Trophoblast cell (in vitro differentiated cells and primary cell): ENCODE measurements at regions not wholly inside any gene's neighbourhood (a gene's known extent, or its start where the extent isn't known, plus 50 kb on each side); places are given as distances from the start of the nearest gene placed in this dataset.

ENCODE experiments used
- DNase-seq, 2 donors: peaks; one replicate each; pipeline ENCODE4 v3.0.0-alpha.2; 2016
- H2AFZ ChIP-seq: 2 replicates; pipeline ENCODE4 v1.6.1; 2013; ENCODE audit warnings: low read length, moderate library complexity, mild to moderate bottlenecking; ENCODE audit not compliant: insufficient read depth, poor library complexity
- H2AK5ac ChIP-seq: 2 replicates; pipeline ENCODE4 v1.6.1; 2013; ENCODE audit warnings: mild to moderate bottlenecking, low read length
- H2BK120ac ChIP-seq: 2 replicates; pipeline ENCODE4 v1.6.1; 2013; ENCODE audit warnings: low read length, mild to moderate bottlenecking, moderate library complexity; ENCODE audit not compliant: insufficient read depth, poor library complexity
- H2BK12ac ChIP-seq: 2 replicates; pipeline ENCODE4 v1.6.1; 2013; ENCODE audit warnings: mild to moderate bottlenecking, low read length, moderate library complexity
- H2BK5ac ChIP-seq: 2 replicates; pipeline ENCODE4 v1.6.1; 2013; ENCODE audit warnings: low read length, low read depth, moderate library complexity, mild to moderate bottlenecking; ENCODE audit not compliant: poor library complexity
- H3K14ac ChIP-seq: 2 replicates; pipeline ENCODE4 v1.6.1; 2013; ENCODE audit warnings: mild to moderate bottlenecking, low read length
- H3K18ac ChIP-seq: 2 replicates; pipeline ENCODE4 v1.6.1; 2013; ENCODE audit warnings: mild to moderate bottlenecking, low read length
- H3K23ac ChIP-seq: 2 replicates; pipeline ENCODE4 v1.6.1; 2013; ENCODE audit warnings: low read length
- H3K27ac ChIP-seq: 2 replicates; pipeline ENCODE4 v1.5.1; 2013; ENCODE audit warnings: low read depth, mild to moderate bottlenecking, inconsistent platforms, low read length, moderate library complexity
- H3K27me3 ChIP-seq: 2 replicates; pipeline ENCODE4 v1.6.1; 2013; ENCODE audit warnings: inconsistent platforms, mild to moderate bottlenecking, low read length, moderate library complexity; ENCODE audit not compliant: insufficient read depth
- H3K36me3 ChIP-seq, 2 experiments: 1 replicate in 1 of 2; 2 replicates in 1 of 2; pipeline ENCODE4 v1.6.1; 2013; ENCODE audit warnings: low read length in 2 of 2, mild to moderate bottlenecking in 2 of 2, moderate library complexity in 1 of 2; ENCODE audit not compliant: insufficient read depth in 2 of 2, control insufficient read depth in 1 of 2
- H3K4ac ChIP-seq: 2 replicates; pipeline ENCODE4 v1.6.1; 2013; ENCODE audit warnings: low read depth, mild to moderate bottlenecking, low read length, moderate library complexity
- H3K4me1 ChIP-seq, 2 experiments: 1 replicate in 1 of 2; 2 replicates in 1 of 2; pipeline ENCODE4 v1.6.1; 2013; ENCODE audit warnings: low read length in 2 of 2, mild to moderate bottlenecking in 2 of 2, moderate library complexity in 1 of 2; ENCODE audit not compliant: insufficient read depth in 2 of 2, control insufficient read depth in 1 of 2
- H3K4me2 ChIP-seq: 2 replicates; pipeline ENCODE4 v1.6.1; 2013; ENCODE audit warnings: inconsistent platforms, mild to moderate bottlenecking, low read length, moderate library complexity
- H3K4me3 ChIP-seq: 2 replicates; pipeline ENCODE4 v1.5.1; 2013; ENCODE audit warnings: mild to moderate bottlenecking, low read depth, low read length, inconsistent platforms
- H3K79me1 ChIP-seq: one replicate; pipeline ENCODE4 v1.6.1; 2013; ENCODE audit warnings: low read length
- H3K79me2 ChIP-seq: 2 replicates; pipeline ENCODE4 v1.6.1; 2013; ENCODE audit warnings: low read length, mild to moderate bottlenecking; ENCODE audit not compliant: control insufficient read depth, insufficient read depth, poor library complexity
- H3K9ac ChIP-seq: 2 replicates; pipeline ENCODE4 v1.6.1; 2013; ENCODE audit warnings: mild to moderate bottlenecking, low read length
- H3K9me3 ChIP-seq: 2 replicates; pipeline ENCODE4 v1.6.1; 2013; ENCODE audit warnings: low read depth, mild to moderate bottlenecking, control low read depth, inconsistent platforms, low read length; ENCODE audit not compliant: insufficient read depth
- H4K12ac ChIP-seq: 2 replicates; pipeline ENCODE4 v1.6.1; 2013; ENCODE audit warnings: low read depth, mild to moderate bottlenecking, low read length, moderate library complexity
- H4K8ac ChIP-seq: 2 replicates; pipeline ENCODE4 v1.6.1; 2013; ENCODE audit warnings: low read depth, mild to moderate bottlenecking, low read length, moderate library complexity
- H4K91ac ChIP-seq: one replicate; pipeline ENCODE4 v1.6.1; 2013; ENCODE audit warnings: low read depth, mild to moderate bottlenecking, low read length, moderate library complexity
- WGBS: extraction: QIAGEN DNeasy Blood & Tissue Kit; methylation state at CpG from one replicate; pipeline ENCODE4 v1.1.7; 2013; ENCODE audit warnings: missing lambda C conversion rate; ENCODE audit not compliant: insufficient read length, insufficient coverage; ENCODE audit errors: extremely low coverage; 5-methylcytosine and 5-hydroxymethylcytosine counted together

DNA sequence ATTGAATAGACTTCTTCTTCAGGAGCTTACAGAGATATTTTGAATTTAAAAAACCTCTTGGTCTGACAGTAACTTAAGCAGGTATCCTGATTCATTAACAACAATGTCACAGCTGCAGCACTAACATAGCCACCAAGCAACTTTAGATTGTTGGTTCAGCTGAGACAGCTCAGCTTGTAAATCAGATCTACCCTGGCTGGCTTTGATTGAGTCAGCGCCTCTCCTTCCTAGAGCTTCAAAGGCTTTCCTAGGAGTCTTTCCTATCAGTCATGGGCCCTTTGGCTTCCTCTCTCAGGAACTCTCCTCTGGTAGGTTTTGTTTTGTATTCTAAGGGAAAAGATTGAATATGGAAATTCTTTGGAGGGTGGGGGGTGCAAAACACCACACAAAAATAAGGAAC, 70.7 kb upstream of the STEAP4 start:
- H3K79me2 ChIP-seq = no peaks in the 10 kb centered on the region
- no peak overlapping the region for H2AK5ac ChIP-seq
- H3K9me3 ChIP-seq = no peaks in the 10 kb centered on the region
- H2BK12ac ChIP-seq = no peak overlapping the region
- H2BK5ac ChIP-seq = no peak overlapping the region
- no peak overlapping the region for H2BK120ac ChIP-seq
- no peak overlapping the region for H3K4ac ChIP-seq
- H3K14ac ChIP-seq = no peak overlapping the region
- H3K18ac ChIP-seq = no peak overlapping the region
- H4K91ac ChIP-seq = no peak overlapping the region
- H2AFZ ChIP-seq = no peak overlapping the region
- H3K36me3 ChIP-seq = no peaks in the 10 kb centered on the region
- DNase-seq = peak; percentile 68 to 70
- no peak overlapping the region for H3K4me3 ChIP-seq
- no peak overlapping the region for H4K12ac ChIP-seq
- H3K4me1 ChIP-seq = no peaks in the 10 kb centered on the region
- no peaks in the 10 kb centered on the region for H3K79me1 ChIP-seq
- H3K23ac ChIP-seq = no peak overlapping the region
- no peak overlapping the region for H3K27ac ChIP-seq
- H3K9ac ChIP-seq = no peak overlapping the region
- WGBS = no CpG with 5 or more reads among the region's 1 CpG
- no peaks in the 10 kb centered on the region for H3K27me3 ChIP-seq
- H4K8ac ChIP-seq = no peak overlapping the region
- H3K4me2 ChIP-seq = no peak overlapping the region

DNA sequence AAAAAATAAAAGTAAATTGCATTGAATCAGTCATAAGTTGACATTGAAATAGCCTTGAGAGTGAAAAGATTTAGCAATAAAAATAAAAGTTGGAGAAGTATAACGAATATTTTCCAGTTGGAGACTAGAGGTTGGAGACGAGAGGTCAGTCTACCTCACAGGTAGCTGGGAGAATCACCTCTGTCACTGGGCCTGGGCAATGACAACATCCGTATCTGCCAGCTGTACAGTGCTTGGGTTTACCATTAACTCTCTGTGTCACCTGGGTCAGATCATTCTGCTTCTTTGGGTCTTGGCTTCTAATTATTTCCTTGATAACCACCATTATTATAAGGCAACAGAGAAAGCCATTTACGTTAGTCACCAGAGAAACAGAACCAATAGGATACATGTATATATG, 62.0 kb upstream of the STEAP4 start:
- no peak overlapping the region for H4K91ac ChIP-seq
- H4K12ac ChIP-seq = no peak overlapping the region
- H3K27ac ChIP-seq = no peak overlapping the region
- H3K9me3 ChIP-seq = no peaks in the 10 kb centered on the region
- no peak overlapping the region for H3K4me3 ChIP-seq
- no peaks in the 10 kb centered on the region for H3K36me3 ChIP-seq
- no peaks in the 10 kb centered on the region for H3K4me1 ChIP-seq
- no peaks in the 10 kb centered on the region for H3K27me3 ChIP-seq
- H3K14ac ChIP-seq = no peak overlapping the region
- H3K79me1 ChIP-seq = no peaks in the 10 kb centered on the region
- DNase-seq = no peak
- H2BK120ac ChIP-seq = no peak overlapping the region
- WGBS = no CpG with 5 or more reads among the region's 4 CpGs
- H3K23ac ChIP-seq = no peak overlapping the region
- no peak overlapping the region for H2AFZ ChIP-seq
- no peak overlapping the region for H3K18ac ChIP-seq
- H4K8ac ChIP-seq = no peak overlapping the region
- no peak overlapping the region for H3K4ac ChIP-seq
- no peaks in the 10 kb centered on the region for H3K79me2 ChIP-seq
- H3K9ac ChIP-seq = no peak overlapping the region
- H3K4me2 ChIP-seq = no peak overlapping the region
- H2AK5ac ChIP-seq = no peak overlapping the region
- H2BK5ac ChIP-seq = no peak overlapping the region
- H2BK12ac ChIP-seq = no peak overlapping the region

DNA sequence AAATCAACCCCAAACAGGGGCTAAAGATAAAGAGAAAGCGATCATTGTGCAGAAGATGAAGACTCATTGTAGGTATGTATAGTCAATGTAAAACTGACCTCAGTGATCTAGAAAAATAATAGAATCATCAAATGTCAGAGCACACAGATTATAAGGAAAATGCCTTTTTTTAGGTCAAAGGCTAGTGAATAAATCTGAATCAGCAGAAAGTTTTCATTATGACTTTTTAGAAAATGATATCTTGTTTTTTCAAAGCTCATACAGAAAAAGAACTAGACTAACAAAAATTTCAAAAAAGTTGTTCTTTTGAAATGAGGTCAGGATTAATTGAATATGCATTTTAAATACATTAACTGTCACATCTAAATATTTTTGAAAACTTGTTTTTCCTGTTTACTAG, 60.2 kb upstream of the STEAP4 start:
- no peak overlapping the region for H3K9ac ChIP-seq
- H3K9me3 ChIP-seq = no peaks in the 10 kb centered on the region
- no peak overlapping the region for H3K4ac ChIP-seq
- no peak for DNase-seq
- no peak overlapping the region for H4K91ac ChIP-seq
- no peaks in the 10 kb centered on the region for H3K27me3 ChIP-seq
- no peak overlapping the region for H2BK120ac ChIP-seq
- no peak overlapping the region for H3K27ac ChIP-seq
- no peaks in the 10 kb centered on the region for H3K79me2 ChIP-seq
- no peak overlapping the region for H3K14ac ChIP-seq
- H3K4me1 ChIP-seq = no peaks in the 10 kb centered on the region
- H2AFZ ChIP-seq = no peak overlapping the region
- no peaks in the 10 kb centered on the region for H3K79me1 ChIP-seq
- H3K18ac ChIP-seq = no peak overlapping the region
- no CpG with 5 or more reads among the region's 1 CpG for WGBS
- no peak overlapping the region for H4K8ac ChIP-seq
- no peaks in the 10 kb centered on the region for H3K36me3 ChIP-seq
- H2BK12ac ChIP-seq = no peak overlapping the region
- H4K12ac ChIP-seq = no peak overlapping the region
- H2BK5ac ChIP-seq = no peak overlapping the region
- no peak overlapping the region for H3K23ac ChIP-seq
- no peak overlapping the region for H3K4me2 ChIP-seq
- no peak overlapping the region for H2AK5ac ChIP-seq
- H3K4me3 ChIP-seq = no peak overlapping the region

DNA sequence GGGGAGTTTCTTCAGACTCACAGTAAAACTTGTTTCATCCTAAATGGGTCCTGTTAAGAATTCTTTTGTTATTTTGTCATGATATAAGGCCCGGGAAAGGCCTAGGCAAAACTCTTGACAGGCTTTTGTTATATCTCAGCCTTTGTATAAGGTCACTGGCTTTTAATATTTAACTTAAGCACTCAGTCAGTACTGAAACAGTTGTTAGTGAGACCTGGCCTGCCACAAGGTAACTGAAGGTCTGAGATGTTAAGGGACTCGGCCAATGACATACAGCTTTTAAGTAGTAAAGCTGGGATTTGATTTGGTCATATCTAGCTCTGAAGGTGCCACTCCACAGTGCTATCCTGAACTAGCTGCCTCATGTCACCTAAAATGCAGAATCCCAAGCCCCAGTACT, 57.2 kb upstream of the STEAP4 start:
- Histone ChIP-seq H2BK120ac (no peak overlapping the region), H3K9me3 (no peaks in the 10 kb centered on the region), H3K4me3 (no peak overlapping the region), H3K4me1 (no peaks in the 10 kb centered on the region), H3K79me2 (no peaks in the 10 kb centered on the region), H4K91ac (no peak overlapping the region), H2AFZ (no peak overlapping the region), H4K12ac (no peak overlapping the region), H3K18ac (no peak overlapping the region), H2BK12ac (no peak overlapping the region), H4K8ac (no peak overlapping the region), H3K9ac (no peak overlapping the region), H3K27ac (no peak overlapping the region), H3K4me2 (no peak overlapping the region), H2BK5ac (no peak overlapping the region), H3K14ac (no peak overlapping the region), H3K79me1 (no peaks in the 10 kb centered on the region), H2AK5ac (no peak overlapping the region), H3K27me3 (no peaks in the 10 kb centered on the region), H3K36me3 (no peaks in the 10 kb centered on the region), H3K4ac (no peak overlapping the region), H3K23ac (no peak overlapping the region)
- WGBS = no CpG with 5 or more reads among the region's 2 CpGs
- DNase-seq = no peak
